Retinal pigment epithelial cell (primary cell): ENCODE measurements at regions not wholly inside any gene's neighbourhood (a gene's known extent, or its start where the extent isn't known, plus 50 kb on each side); places are given as distances from the start of the nearest gene placed in this dataset.
"Not testable (repeated sequence)": the region's sequence is repeated elsewhere in the genome, so short reads cannot be mapped to it uniquely, and the experiment has no call there.

ENCODE experiments used
- DNase-seq: peaks from one replicate; pipeline ENCODE4 v3.0.0-alpha.2; 2010; ENCODE audit warnings: low read depth
- H3K4me3 ChIP-seq: 2 replicates; pipeline ENCODE4 v1.5.1; 2011; ENCODE audit warnings: mild to moderate bottlenecking, low read length, control low read depth, moderate library complexity
- TF ChIP-seq, protein P1 (sequence below): conservative IDR thresholded peaks from 2 replicates; pipeline ENCODE4 v1.5.1; 2011; ENCODE audit warnings: low read depth, low read length, control low read depth, inconsistent platforms

GRCh38 chr2:62654876-62655359, 50.6 kb upstream of the EHBP1 start:
- TF ChIP-seq, protein P1, sequence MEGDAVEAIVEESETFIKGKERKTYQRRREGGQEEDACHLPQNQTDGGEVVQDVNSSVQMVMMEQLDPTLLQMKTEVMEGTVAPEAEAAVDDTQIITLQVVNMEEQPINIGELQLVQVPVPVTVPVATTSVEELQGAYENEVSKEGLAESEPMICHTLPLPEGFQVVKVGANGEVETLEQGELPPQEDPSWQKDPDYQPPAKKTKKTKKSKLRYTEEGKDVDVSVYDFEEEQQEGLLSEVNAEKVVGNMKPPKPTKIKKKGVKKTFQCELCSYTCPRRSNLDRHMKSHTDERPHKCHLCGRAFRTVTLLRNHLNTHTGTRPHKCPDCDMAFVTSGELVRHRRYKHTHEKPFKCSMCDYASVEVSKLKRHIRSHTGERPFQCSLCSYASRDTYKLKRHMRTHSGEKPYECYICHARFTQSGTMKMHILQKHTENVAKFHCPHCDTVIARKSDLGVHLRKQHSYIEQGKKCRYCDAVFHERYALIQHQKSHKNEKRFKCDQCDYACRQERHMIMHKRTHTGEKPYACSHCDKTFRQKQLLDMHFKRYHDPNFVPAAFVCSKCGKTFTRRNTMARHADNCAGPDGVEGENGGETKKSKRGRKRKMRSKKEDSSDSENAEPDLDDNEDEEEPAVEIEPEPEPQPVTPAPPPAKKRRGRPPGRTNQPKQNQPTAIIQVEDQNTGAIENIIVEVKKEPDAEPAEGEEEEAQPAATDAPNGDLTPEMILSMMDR: no peak
- no peak overlapping the region for H3K4me3 ChIP-seq
- DNase-seq: no peak

DNA sequence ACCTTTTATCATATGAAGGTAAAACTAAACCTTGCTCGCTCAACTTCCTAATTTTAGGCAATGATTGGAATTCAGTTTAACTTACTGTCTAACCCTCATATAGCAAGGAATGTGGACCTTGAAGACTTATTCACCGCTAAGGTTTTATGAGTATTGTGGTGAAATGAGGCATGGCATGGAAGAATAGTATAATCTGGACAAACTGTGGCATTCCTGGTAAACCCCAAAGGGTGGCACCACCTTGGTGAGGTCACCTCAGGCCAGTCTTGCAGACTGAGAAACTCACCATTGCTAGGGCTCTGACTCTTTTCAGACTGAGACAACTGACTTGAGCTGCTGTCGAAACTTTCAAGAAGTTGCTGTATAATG, 51.1 kb upstream of the EHBP1 start:
- DNase-seq: no peak
- H3K4me3 ChIP-seq: no peak overlapping the region
- TF ChIP-seq, protein P1: no peak

GRCh38 chr2:62653582-62654422, 51.7 kb upstream of the EHBP1 start:
- no peak for DNase-seq
- TF ChIP-seq, protein P1: no peak
- no peak overlapping the region for H3K4me3 ChIP-seq

DNA sequence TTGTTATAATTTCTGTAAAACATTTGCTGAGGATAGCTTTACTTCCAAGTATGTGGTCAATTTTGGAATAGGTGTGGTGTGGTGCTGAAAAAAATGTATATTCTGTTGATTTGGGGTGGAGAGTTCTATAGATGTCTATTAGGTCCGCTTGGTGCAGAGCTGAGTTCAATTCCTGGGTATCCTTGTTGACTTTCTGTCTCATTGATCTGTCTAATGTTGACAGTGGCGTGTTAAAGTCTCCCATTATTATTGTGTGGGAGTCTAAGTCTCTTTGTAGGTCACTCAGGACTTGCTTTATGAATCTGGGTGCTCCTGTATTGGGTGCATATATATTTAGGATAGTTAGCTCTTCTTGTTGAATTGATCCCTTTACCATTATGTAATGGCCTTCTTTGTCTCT, 56.4 kb upstream of the EHBP1 start:
- DNase-seq, H3K4me3 ChIP-seq: not testable (repeated sequence)

- H3K4me3 ChIP-seq: no peak overlapping the region
- DNase-seq: no peak
- TF ChIP-seq, protein P1: no peak
Observed at GRCh38 chr2:62643100-62643471, 62.4 kb upstream of the EHBP1 start.

DNA sequence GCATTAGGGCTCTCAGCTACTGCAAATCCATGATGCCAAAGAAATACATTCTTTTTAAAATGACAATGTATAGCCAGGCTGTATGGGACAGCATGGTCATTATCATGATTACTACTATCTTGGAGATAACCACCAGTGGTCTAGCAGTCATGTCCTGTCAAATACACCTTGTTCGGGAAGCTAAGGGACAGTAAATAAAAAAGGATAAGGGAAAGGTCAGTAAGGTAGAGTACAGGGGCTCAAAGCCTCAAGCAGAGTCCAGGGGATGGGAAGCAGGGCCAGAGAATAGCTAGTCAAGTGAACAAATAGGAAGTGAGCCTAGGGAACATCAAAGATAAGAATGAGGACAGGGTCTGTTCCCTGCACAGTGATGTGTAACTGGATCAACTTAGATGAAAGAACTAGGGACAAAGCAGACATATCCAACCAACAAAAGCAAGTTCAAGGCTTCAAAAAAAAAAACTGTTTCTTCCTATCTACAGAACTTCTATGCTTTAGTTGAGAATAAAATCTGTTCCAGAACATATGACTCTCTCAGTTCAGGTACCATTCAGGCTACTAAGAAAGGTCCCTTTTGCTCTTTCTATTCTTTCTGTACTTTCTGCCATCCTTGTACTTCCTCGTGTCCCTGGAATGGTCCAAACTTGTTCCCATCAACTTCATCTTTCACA, 62.9 kb upstream of the EHBP1 start:
- no peak for DNase-seq
- no peak overlapping the region for H3K4me3 ChIP-seq
- TF ChIP-seq, protein P1: no peak

GRCh38 chr2:62641936-62642335, 63.6 kb upstream of the EHBP1 start:
- H3K4me3 ChIP-seq: no peak overlapping the region
- no peak for DNase-seq
- TF ChIP-seq, protein P1: no peak
